ENCODE measurements at regions not wholly inside any gene's neighbourhood (a gene's known extent, or its start where the extent isn't known, plus 50 kb on each side); places are given as distances from the start of the nearest gene placed in this dataset.
"Not testable (repeated sequence)": the region's sequence is repeated elsewhere in the genome, so short reads cannot be mapped to it uniquely, and the experiment has no call there.

DNA sequence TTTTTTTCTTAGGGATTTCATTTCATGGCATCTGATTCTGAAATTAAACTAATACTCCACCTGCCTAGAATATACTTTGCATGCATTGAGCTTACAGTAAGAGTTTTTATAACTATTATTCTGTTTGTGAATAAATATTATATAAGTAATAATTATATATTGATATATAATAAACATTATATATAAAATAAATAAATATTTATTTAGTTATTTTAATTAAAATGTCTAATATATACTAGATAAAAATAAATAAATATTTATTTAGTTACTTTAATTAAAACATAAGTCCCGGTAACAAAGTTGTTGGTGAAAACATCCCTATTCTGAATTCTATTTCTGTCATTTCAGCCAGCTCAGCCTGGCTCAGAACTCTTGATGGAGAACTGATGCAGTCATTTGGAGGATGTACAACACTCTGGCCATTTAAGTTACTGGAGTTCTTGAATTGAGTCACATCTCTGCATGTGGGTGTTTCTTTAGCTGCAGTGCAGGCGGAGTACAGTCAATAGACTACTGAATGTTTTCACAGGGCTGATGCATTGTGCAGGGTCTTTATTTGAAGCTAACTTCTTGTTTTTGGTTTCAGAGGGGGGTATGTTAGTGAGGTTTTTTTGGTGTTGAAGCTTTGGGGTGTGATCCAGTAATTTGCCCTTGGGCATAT, 508.9 kb upstream of the ADGRB3 start:
- no peak for DNase-seq (ENCODE audit: low read depth)
- TF ChIP-seq, protein P1, sequence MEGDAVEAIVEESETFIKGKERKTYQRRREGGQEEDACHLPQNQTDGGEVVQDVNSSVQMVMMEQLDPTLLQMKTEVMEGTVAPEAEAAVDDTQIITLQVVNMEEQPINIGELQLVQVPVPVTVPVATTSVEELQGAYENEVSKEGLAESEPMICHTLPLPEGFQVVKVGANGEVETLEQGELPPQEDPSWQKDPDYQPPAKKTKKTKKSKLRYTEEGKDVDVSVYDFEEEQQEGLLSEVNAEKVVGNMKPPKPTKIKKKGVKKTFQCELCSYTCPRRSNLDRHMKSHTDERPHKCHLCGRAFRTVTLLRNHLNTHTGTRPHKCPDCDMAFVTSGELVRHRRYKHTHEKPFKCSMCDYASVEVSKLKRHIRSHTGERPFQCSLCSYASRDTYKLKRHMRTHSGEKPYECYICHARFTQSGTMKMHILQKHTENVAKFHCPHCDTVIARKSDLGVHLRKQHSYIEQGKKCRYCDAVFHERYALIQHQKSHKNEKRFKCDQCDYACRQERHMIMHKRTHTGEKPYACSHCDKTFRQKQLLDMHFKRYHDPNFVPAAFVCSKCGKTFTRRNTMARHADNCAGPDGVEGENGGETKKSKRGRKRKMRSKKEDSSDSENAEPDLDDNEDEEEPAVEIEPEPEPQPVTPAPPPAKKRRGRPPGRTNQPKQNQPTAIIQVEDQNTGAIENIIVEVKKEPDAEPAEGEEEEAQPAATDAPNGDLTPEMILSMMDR (IDR thresholded peaks at IDR 0.05; ENCODE audit: control insufficient read depth, extremely low read depth, insufficient read depth) = no peak
- no peak overlapping the region for H3K4me3 ChIP-seq (ENCODE audit: low read depth, low read length)

DNA sequence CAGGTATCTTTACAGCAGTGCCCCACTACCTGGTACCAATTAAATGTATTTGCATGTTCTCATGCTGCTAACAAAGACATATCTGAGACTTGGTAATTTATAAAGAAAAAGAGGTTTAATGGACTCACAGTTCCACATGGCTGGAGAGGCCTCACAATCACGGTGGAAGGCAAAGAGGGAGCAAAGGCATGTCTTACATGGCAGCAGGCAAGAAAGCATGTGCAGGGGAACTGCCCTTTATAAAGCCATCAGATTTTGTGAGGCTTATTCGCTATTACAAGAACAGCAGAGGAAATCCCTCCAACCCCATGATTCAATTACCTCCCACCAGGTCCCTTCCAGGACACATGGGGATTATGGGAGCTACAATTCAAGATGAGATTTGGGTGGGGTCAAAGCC, 512.1 kb upstream of the ADGRB3 start:
- not testable (repeated sequence) for H3K4me3 ChIP-seq (ENCODE audit: low read depth, low read length); DNase-seq (ENCODE audit: low read depth)

DNA sequence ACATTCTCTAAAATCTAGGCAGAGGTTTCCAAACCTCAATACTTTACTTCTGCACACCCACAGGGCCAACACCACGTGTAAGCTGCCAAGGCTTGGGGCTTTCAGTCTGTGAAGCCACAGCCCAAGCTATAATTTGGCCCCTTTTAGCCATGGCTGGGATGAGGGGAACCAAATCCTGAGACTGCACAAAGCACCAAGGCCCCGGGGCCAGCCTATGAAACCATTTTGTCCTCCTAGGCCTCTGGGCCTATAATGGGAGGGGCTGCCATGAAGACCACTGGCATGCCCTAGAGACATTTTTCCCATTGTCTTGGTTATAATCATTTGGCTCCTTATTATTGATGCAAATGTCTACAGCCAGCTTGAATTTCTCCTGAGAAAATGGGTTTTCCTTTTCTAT, 513.0 kb upstream of the ADGRB3 start:
- TF ChIP-seq, protein P1 (IDR thresholded peaks at IDR 0.05; ENCODE audit: control insufficient read depth, extremely low read depth, insufficient read depth) = no peak
- no peak for DNase-seq (ENCODE audit: low read depth)
- H3K4me3 ChIP-seq (ENCODE audit: low read depth, low read length) = no peak overlapping the region

DNA sequence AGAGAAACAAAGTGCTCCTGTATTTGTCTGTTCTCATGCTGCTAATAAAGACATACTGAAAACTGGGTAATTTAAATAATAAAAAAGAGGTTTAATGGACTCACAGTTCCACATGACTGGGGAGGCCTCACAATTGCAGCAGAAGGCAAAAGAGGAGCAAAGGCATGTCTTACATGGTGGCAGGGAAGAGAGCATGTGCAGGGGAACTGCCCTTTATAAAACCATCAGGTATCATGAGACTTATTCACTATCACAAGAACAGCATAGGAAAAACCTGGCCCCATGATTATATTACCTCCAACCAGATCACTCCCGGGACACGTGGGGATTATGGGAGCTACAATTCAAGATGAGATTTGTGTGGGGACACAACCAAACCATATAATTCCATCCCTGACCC, 514.1 kb upstream of the ADGRB3 start:
- not testable (repeated sequence) for H3K4me3 ChIP-seq (ENCODE audit: low read depth, low read length); DNase-seq (ENCODE audit: low read depth)

DNA sequence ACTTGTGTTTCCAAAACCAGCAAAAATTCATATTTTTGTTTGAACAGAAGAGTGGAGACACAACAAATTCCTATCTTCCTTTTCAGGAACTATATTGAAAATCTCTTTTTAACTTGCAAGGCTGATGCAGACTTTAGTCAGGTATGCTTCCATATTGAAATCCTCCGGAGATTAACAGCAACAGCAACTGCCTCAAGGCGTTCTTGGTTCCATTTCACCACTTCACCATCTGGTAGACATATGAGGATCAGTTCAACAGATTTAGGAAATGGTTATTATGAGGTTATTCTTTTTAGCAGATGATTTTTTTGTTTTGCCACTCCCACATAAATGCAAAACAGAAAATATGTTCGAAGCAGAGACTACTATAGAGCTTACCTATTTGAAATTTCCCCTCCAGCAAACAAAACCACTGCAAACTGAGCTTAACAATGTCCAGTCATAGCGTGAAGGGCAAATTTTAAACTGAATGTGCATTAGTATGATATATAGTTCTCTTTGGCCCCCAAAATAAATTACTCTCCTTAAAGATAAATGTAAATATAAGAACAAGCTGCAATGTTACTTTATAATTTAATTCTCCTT, 520.5 kb upstream of the ADGRB3 start:
- TF ChIP-seq, protein P1 (IDR thresholded peaks at IDR 0.05; ENCODE audit: control insufficient read depth, extremely low read depth, insufficient read depth) = no peak
- no peak for DNase-seq (ENCODE audit: low read depth)
- no peak overlapping the region for H3K4me3 ChIP-seq (ENCODE audit: low read depth, low read length)

DNA sequence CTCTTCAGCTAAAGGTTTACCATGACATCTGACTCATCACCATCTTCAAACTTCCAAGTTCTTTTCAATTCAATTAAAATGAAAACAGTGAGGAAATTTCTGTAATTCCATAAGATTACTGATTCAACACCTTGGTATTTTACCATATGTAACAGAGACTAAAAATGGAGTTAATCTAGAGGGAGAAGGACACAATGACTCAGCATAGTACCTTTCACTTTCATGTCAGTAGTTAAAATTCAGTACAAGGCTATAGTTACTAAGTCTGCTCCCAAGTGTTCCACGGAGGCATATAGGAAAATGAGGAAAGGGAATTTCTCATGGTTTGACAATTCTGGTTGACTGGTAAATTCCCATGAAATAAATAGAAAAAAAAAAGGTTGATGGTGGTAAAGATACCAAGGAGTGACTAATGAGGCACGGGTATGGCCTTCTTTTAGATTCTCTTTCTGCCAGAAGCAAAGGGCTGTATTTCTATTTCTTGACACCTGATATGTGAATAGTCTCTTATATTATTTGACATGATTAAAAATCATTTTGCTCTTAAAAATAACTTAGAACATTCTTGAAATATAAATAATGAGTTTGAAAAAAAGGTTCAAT, 526.7 kb upstream of the ADGRB3 start:
- TF ChIP-seq, protein P1 (IDR thresholded peaks at IDR 0.05; ENCODE audit: control insufficient read depth, extremely low read depth, insufficient read depth) = no peak
- no peak overlapping the region for H3K4me3 ChIP-seq (ENCODE audit: low read depth, low read length)
- no peak for DNase-seq (ENCODE audit: low read depth)

DNA sequence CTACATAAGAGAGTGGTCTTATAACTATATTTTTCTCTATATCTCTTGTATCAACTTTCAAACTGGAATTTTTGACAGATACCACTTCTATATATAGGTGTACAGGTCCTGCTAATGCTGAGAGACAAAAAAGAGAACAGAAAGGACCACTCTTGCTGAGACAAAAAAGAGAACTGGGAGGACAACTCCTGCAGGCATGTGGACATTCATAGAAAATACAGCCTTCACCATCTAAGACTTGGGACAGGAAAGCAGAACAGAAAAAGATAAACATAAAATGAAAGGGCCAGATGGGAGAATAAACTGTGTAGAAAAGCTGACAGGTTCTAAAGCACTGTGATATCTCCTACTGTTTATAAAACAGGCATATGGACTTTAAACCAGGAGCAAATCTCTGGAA, 541.0 kb upstream of the ADGRB3 start:
- DNase-seq (ENCODE audit: low read depth) = no peak
- TF ChIP-seq, protein P1 (IDR thresholded peaks at IDR 0.05; ENCODE audit: control insufficient read depth, extremely low read depth, insufficient read depth) = no peak
- H3K4me3 ChIP-seq (ENCODE audit: low read depth, low read length) = no peak overlapping the region

Data from LNCaP clone FGC (cell line).